GM18520 (cell line): ENCODE measurements at regions not wholly inside any gene's neighbourhood (a gene's known extent, or its start where the extent isn't known, plus 50 kb on each side); places are given as distances from the start of the nearest gene placed in this dataset.

Experiments
- ATAC-seq: cut with Tn5 transposase; IDR thresholded peaks from one replicate; pipeline ENCODE4 v1.9.1; 2021; ENCODE audit not compliant: unreplicated experiment

DNA sequence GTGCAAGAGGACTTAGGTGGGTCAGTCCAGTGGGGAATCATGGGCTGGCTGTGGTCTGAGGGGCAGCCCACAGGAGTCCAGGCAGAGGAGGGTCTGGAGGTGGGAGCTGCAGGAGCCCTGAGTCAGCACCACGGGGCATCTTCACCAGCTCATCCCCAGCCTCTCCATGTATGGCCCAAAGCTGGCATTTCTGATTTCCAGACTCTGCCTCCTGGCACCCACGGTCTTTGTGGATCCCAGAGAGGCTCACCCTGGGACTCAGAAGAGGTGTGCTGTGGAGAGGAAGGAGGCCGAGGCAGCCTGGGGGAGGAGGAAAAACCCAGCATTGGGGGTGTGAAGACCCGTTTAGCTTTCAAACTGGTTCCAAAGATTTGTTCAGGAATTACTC, 64.5 kb upstream of the KLF13 start:
- ATAC-seq = no peak

GRCh38 chr15:31262901-31263671, 63.5 kb upstream of the KLF13 start:
- no peak for ATAC-seq

DNA sequence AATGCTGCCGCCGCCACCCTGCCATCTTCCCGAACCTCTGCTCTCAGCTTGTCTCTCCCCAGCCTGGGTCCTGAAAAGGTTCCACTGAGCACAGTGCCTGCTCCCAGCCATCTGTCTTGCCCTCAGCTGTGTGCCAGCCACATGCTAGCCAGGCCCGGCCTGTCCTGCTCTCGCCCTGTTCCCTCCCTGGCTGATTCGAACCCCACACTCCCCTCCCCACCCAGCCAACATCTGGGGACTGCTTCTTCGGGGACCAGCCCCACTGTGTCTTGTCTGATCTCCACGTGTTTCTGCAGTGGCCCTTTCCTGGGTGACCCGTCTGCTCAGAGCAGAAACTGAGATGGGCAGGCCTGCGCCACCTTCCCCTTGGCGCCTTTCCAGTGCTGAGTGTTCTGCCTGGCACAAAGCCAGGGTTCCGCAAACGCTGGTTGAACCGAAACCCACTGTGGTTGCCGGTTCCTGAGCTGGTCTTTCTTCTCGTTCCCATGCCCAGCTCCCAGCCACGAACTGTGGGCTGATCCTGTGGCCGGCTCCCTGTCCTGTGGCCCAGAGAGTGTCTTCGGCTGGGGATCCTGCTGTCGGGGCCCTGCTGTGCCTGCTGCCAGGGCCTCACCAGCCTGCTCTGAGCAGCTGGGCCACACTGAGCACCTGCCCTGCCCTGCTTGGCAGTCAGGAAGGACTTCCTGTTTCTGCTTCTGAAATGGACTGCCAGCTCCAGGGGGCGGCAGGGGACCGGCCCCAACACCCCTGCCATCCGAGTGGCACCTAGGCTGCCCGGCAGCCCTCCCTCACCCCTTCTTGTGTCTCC, 62.7 kb upstream of the KLF13 start:
- ATAC-seq = peak; percentile 34

DNA sequence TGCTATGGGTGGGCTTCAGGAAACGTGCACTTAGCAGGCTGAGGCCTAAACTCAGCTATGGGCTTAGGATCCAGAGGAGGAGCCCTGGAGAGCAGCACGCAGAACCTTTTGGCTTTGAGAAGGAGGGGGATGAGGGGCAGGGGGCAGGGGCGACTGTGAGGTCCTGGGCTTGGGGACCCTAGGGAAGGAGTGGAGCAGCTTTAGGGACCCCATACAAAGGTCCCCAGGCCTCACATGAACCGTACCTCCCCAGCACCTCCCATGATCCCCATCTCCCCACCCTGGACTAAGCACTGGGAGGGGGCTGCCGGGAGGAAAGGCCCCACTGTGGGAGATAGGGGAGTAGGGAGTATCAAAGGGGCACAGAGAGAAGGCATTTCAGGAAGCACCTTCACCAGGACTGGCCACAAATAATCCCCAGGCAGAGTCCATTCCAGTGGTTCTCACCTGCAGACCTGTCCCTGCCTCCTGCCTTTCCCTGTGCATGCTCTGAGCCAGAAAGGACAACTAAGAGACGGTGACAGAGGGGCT, 62.0 kb upstream of the KLF13 start:
- ATAC-seq = no peak

DNA sequence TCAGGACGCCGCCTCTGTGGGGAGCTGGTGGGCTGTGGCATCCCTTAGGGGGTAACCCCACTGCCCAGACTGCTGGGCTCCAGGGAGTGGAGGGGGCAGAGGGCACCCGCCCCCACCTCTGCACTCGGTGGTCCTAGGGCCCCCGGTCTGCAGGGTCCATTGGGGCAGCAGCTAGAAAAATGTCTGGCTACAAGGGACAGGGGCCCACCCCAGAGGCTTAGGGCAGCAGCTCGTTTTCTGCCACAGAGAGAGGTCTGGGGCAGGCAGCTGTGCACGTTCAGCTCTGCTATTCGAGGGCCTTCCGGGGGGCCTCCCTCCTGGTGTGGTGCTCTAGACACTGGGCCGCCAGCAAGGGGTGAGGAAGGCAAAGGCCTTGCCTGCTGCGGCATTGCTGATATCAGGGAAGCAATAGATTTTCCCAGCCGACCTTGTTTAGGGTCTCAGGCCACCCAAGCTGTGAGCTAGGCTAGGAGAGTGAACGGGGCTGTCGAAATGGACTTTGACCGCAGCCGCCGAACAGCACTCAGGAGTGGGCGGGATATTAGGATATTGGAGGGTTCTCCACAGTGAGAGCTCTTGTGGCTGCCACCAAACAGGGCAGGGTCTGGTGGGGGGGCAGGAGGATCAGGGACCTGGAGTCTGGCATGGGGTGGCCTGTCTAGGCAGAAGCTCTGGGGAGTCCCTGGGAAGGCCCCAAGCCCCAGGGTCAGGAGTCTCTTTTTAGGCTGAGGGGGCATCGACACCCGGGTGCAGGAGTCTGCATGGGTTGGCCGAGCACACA, 61.4 kb upstream of the KLF13 start:
- ATAC-seq = no peak

GRCh38 chr15:31265871-31266711, 60.5 kb upstream of the KLF13 start:
- ATAC-seq = peak; percentile 28

GRCh38 chr15:31266712-31267111, 59.9 kb upstream of the KLF13 start:
- no peak for ATAC-seq

DNA sequence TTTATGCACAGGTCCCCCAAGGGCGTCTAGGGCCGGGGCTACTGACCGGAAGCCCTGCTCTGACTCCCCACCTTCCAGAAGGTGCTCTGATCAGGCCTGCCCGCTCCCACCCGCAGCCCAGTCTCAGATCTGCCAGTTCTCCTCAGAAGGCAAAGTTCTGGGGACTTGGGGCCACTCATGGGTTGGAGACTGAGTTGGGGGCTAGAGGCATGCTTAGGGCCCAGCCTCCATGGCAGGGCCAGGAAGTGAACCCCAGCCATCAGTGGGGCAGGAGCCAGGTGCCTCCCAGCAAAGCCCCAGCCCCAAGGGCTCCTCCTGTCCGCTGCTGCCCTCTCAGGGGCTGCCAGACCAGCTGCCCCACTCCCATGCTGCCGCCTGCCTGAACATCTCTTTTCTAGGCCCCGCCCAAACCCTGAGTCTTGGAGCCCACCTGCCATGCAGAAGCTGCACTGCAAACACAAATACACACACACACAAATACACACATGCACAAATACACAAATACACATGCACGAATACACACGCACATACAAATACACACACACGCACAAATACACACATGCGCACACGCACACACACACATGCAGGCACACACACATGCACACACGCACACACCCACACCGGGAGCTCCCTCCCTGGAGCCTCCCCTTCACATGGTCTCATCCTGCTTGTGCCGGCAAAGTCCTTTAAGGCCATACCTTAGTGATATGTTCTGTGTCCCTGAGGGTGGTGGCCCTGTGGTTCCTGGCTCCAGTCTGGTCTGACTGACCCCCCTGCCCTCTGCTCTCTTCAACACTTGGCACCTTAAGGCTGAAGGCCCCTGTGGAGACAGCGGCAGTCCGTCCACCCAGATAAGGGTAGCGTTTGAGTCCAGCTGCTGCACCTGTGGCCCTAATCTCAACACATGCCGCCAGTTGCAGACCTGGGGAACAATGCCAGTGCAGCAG, 59.2 kb upstream of the KLF13 start:
- ATAC-seq = no peak

DNA sequence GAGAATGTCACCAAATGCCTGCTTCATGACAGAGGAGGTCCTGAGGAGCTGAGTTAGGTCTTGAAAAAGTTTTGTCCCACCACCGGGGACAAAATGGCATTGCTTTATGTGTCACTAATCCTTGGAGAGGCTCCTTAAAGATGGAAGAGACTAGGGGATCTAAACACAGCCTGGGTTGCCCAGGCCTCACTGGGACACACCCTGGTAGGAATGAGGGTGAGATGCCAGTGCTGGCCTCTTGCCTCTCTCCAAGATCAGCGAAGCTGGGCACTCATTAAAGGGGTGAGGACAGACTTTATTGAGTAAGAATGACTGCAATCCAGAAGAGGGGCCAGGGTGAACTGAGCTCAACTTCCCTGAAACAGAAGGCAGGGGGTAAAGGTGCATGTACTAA, 58.5 kb upstream of the KLF13 start:
- no peak for ATAC-seq

GRCh38 chr15:31268911-31269784, 57.5 kb upstream of the KLF13 start:
- no peak for ATAC-seq

DNA sequence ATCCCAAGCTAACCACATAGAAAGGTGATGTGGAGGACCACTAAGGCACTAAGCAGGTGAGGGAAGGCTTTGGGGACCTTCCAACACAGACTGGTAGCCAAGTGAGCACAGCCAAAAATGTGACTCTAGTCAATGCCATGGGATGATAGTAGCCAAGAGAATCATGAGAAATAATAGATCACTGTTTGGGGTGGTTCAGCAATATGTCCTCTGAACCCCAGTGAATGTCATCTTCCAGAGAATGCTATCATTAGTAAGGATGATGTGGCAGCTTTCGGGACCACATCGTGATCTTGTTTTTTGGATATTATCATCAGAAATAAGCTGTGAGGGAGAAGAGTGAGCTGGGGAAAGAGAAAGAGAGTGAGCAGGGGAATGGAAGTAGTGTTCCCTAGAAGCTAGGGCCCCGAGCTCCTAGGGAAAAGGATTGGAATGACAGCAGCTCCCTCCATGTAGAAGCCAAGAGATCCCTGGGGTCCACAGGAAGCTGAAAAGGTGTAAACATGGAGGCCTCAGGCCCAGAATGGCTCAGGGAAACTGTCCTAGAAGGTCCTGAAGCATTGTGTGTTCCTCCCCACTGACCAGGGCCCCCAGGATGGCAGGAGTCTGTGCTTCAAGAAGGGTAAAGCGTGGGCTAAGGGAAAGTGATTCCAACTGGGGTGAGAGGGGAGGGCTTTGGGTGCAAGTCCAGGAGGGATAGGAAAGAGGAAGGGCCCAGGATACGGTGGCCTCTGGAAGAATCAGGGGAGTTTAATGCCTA, 56.6 kb upstream of the KLF13 start:
- no peak for ATAC-seq

DNA sequence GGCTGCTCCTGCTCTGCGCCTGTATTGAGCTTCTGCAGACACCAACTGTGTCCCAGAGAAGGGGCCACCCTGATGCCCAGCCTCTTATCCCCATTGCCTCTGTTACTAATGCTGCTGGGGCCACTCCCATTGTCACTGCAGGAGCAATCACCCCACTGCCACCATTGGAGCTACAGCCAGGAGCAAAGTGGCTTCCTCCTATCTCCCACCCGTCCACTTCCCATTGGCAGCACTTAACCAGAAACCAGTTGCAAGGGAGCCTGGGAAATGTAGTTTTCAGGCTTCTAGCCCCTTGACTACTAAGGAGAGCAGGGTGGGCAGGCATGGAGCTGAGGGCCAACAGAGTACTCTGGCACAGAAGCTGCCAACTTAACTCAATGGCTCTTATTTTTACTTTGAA, 55.9 kb upstream of the KLF13 start:
- no peak for ATAC-seq

- no peak for ATAC-seq
These were observed 55.4 kb upstream of the KLF13 start for GRCh38 chr15:31271224-31271635.

GRCh38 chr15:31271711-31272557, 54.7 kb upstream of the KLF13 start:
- no peak for ATAC-seq

- ATAC-seq = no peak
These were observed 53.9 kb upstream of the KLF13 start for GRCh38 chr15:31272558-31273257.

- no peak for ATAC-seq
These were observed 53.2 kb upstream of the KLF13 start for GRCh38 chr15:31273258-31273941.
